ENCODE measurements at regions not wholly inside any gene's neighbourhood (a gene's known extent, or its start where the extent isn't known, plus 50 kb on each side); places are given as distances from the start of the nearest gene placed in this dataset.

- no peak for TF ChIP-seq CTCF (IDR thresholded peaks at IDR 0.05; ENCODE audit: insufficient read depth, low read length, poor library complexity, severe bottlenecking)
- Histone ChIP-seq H3K27me3 (replicated peaks; ENCODE audit: control insufficient read depth, insufficient read depth, low read length) (no peaks in the 10 kb centered on the region; the same call in 1 of the 2 replicates), H3K36me3 (ENCODE audit: control insufficient read depth, insufficient read depth, low read length) (no peaks in the 10 kb centered on the region), H3K4me3 (replicated peaks; ENCODE audit: low read depth, low read length) (no peak overlapping the region)
- DNase-seq (ENCODE audit: extremely low read depth, insufficient read length) = no peak
These were observed 70.0 kb downstream of the CEBPB start for GRCh38 chr20:50260479-50261221.

GRCh38 chr20:50261471-50262212, 71.0 kb downstream of the CEBPB start:
- no peak overlapping the region for H3K4me3 ChIP-seq (replicated peaks; ENCODE audit: low read depth, low read length)
- DNase-seq (ENCODE audit: extremely low read depth, insufficient read length) = no peak
- H3K27me3 ChIP-seq (replicated peaks; ENCODE audit: control insufficient read depth, insufficient read depth, low read length) = no peaks in the 10 kb centered on the region; the same call in 1 of the 2 replicates
- no peaks in the 10 kb centered on the region for H3K36me3 ChIP-seq (ENCODE audit: control insufficient read depth, insufficient read depth, low read length)
- no peak for TF ChIP-seq CTCF (IDR thresholded peaks at IDR 0.05; ENCODE audit: insufficient read depth, low read length, poor library complexity, severe bottlenecking)

GRCh38 chr20:50263831-50264230, 73.2 kb downstream of the CEBPB start:
- H3K27me3 ChIP-seq (replicated peaks; ENCODE audit: control insufficient read depth, insufficient read depth, low read length) = no peaks in the 10 kb centered on the region; the same call in 1 of the 2 replicates
- TF ChIP-seq CTCF (IDR thresholded peaks at IDR 0.05; ENCODE audit: insufficient read depth, low read length, poor library complexity, severe bottlenecking) = no peak

GRCh38 chr20:50264534-50265145, 74.0 kb downstream of the CEBPB start:
- no peak for TF ChIP-seq CTCF (IDR thresholded peaks at IDR 0.05; ENCODE audit: insufficient read depth, low read length, poor library complexity, severe bottlenecking)
- no peaks in the 10 kb centered on the region for H3K36me3 ChIP-seq (ENCODE audit: control insufficient read depth, insufficient read depth, low read length)
- no peaks in the 10 kb centered on the region; the same call in 1 of the 2 replicates for H3K27me3 ChIP-seq (replicated peaks; ENCODE audit: control insufficient read depth, insufficient read depth, low read length)
- H3K4me3 ChIP-seq (replicated peaks; ENCODE audit: low read depth, low read length) = no peak overlapping the region
- DNase-seq (ENCODE audit: extremely low read depth, insufficient read length) = no peak

More at GRCh38 chr20:50263831-50264230, 73.2 kb downstream of the CEBPB start:
- H3K4me3 ChIP-seq (replicated peaks; ENCODE audit: low read depth, low read length) = no peak overlapping the region
- DNase-seq (ENCODE audit: extremely low read depth, insufficient read length) = no peak
- H3K36me3 ChIP-seq (ENCODE audit: control insufficient read depth, insufficient read depth, low read length) = no peaks in the 10 kb centered on the region

GRCh38 chr20:50265245-50265946, 74.8 kb downstream of the CEBPB start:
- Histone ChIP-seq H3K27me3 (replicated peaks; ENCODE audit: control insufficient read depth, insufficient read depth, low read length) (no peaks in the 10 kb centered on the region), H3K4me3 (replicated peaks; ENCODE audit: low read depth, low read length) (no peak overlapping the region), H3K36me3 (ENCODE audit: control insufficient read depth, insufficient read depth, low read length) (no peaks in the 10 kb centered on the region)
- TF ChIP-seq CTCF (IDR thresholded peaks at IDR 0.05; ENCODE audit: insufficient read depth, low read length, poor library complexity, severe bottlenecking) = no peak
- DNase-seq (ENCODE audit: extremely low read depth, insufficient read length) = no peak
